Body of pancreas (tissue), 4 donors: ENCODE measurements at regions not wholly inside any gene's neighbourhood (a gene's known extent, or its start where the extent isn't known, plus 50 kb on each side); places are given as distances from the start of the nearest gene placed in this dataset.

ENCODE experiments used
- ATAC-seq: fragments of 150-250 bp; one replicate; pipeline ENCODE4 v1.9.1; 2016
- DNase-seq, 4 donors: peaks; one replicate each; pipeline ENCODE4 v3.0.0-alpha.2; 2019
- H3K27ac ChIP-seq, 4 donors: fragments of 200-600 bp; sonication (generic); 1 replicate in 3 of 4; 2 replicates in 1 of 4; pipeline versions ENCODE4 v1.5.1 to v1.6.1; 2016 to 2019; ENCODE audit warnings: mild to moderate bottlenecking in 1 of 4, mixed read lengths in 1 of 4, moderate library complexity in 1 of 4
- H3K27me3 ChIP-seq, 2 donors: fragments of 200-600 bp; sonication (generic); one replicate each; pipeline ENCODE4 v1.6.0; 2016; ENCODE audit warnings: mild to moderate bottlenecking in 1 of 2
- H3K36me3 ChIP-seq, 2 donors: fragments of 200-600 bp; sonication (generic); replicated peaks in 1 of 2; 2 replicates each; pipeline ENCODE4 v1.5.1; 2016; ENCODE audit warnings: low read depth in 2 of 2; ENCODE audit not compliant: insufficient read depth in 1 of 2
- H3K4me1 ChIP-seq: fragments of 200-600 bp; sonication (generic); one replicate; pipeline ENCODE4 v1.6.0; 2016
- H3K4me3 ChIP-seq, 2 donors: fragments of 200-600 bp; sonication (generic); 1 replicate in 1 of 2; 2 replicates in 1 of 2; pipeline ENCODE4 v1.5.1; 2016 to 2019
- H3K9me3 ChIP-seq, 3 donors: fragments of 200-600 bp; sonication (generic); 1 replicate in 2 of 3; 2 replicates in 1 of 3; pipeline ENCODE4 v1.5.1; 2016
- POLR2A ChIP-seq, 3 donors: fragments of 450-650 bp; IDR thresholded peaks; one replicate each; pipeline ENCODE4 v1.6.1; 2016; ENCODE audit warnings: antibody characterized with exemption in 3 of 3, mild to moderate bottlenecking in 2 of 3
- WGBS, 2 donors: methylation state at CpG; one replicate each; pipeline ENCODE4 v1.1.5; 2017; 5-methylcytosine and 5-hydroxymethylcytosine counted together
- intact Hi-C: fragments of 100-400 bp; cut with DNase I; formaldehyde crosslinking; loops from one replicate; pipeline ENCODE4 v1.15.1; 2023
- TF ChIP-seq, protein P1 (sequence below), 7 experiments: fragments of 450-650 bp in 4 of 7; fragments of 200-600 bp in 3 of 7; sonication (generic) in 3 of 7; IDR thresholded peaks; one replicate each; pipeline ENCODE4 v1.5.1; 2016 to 2019; ENCODE audit warnings: antibody characterized with exemption in 7 of 7

DNA sequence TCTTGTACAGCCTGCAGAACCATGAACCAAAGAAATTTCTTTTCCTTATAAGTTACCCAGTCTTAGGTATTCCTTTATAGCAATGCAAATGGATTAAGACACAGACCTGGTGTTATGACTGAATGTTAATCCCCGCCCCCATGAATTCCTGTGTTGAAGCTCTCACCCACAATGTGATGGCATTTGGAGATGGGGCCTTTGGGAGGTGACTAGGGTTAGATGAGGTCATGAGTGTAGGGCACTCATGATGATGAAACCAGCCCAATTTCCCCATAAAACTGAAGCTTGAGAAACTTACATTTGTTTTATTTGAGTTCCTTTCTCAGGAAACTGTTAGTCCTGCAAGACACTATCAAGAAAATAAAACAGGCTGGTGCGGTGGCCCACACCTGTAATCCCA lies 115.8 kb upstream of the THY1 start:
- TF ChIP-seq POLR2A (IDR thresholded peaks at IDR 0.05) = no peak
- TF ChIP-seq, protein P1, sequence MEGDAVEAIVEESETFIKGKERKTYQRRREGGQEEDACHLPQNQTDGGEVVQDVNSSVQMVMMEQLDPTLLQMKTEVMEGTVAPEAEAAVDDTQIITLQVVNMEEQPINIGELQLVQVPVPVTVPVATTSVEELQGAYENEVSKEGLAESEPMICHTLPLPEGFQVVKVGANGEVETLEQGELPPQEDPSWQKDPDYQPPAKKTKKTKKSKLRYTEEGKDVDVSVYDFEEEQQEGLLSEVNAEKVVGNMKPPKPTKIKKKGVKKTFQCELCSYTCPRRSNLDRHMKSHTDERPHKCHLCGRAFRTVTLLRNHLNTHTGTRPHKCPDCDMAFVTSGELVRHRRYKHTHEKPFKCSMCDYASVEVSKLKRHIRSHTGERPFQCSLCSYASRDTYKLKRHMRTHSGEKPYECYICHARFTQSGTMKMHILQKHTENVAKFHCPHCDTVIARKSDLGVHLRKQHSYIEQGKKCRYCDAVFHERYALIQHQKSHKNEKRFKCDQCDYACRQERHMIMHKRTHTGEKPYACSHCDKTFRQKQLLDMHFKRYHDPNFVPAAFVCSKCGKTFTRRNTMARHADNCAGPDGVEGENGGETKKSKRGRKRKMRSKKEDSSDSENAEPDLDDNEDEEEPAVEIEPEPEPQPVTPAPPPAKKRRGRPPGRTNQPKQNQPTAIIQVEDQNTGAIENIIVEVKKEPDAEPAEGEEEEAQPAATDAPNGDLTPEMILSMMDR (IDR thresholded peaks at IDR 0.05) = no peak
- Histone ChIP-seq H3K4me3 (no peak overlapping the region), H3K27ac (no peak overlapping the region), H3K4me1 (peaks cover 6% of the 10 kb centered on the region), H3K27me3 (no peaks in the 10 kb centered on the region), H3K36me3 (no peaks in the 10 kb centered on the region), H3K9me3 (no peaks in the 10 kb centered on the region)
- intact Hi-C loops = no loop called here
- 67 to 81% methylated on average over 2 of the region's 2 CpGs for WGBS, 2 donors
- ATAC-seq (no peak), DNase-seq (peak in 1 of 4 donors; percentile 6)

DNA sequence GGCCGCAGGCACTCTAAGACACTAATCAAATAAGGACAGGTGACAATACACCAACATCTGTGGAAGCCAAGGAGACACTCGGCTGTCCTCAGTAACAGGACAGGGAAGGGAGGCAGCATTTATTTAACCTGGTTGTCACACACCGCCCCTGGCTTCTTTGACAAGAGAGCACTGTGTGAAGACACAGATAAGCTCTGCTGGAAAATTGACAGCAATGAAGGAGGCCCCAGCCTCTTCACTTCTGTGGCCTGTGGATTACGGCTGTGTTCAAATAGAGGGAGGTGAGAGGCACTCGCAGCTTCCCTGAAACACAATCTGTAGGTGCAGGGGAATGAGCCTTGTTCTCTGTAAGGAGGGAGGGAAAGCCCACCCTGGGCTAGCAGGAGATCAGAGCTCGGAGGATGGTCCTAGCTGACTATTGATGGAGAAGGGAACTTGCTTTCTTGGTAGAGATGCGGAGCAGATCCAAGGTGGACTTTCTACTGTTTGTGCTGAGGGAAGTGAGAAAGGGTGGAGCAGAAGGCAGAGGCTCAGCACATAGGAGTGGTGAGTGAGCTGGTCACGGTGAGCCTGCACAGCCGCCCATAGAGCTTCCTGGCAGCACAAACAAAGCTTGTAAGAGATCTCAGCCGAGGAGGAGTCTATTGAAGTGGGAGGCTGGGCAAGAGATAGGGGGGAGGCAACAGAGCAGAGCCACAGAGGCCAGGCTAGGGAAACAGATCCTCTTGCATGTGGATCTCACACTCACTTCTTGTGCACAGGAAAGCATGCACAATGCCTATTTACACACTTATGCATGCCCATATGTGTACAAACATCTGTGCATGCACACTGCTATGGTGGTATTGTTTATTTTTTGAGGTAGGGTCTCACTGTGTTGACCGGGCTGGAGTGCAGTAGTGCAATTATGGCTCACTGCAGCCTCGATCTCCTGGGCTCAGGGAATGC lies 114.6 kb upstream of the THY1 start:
- Histone ChIP-seq H3K27ac (no peak overlapping the region), H3K36me3 (no peaks in the 10 kb centered on the region), H3K4me1 (peaks cover 9% of the 10 kb centered on the region), H3K9me3 (no peaks in the 10 kb centered on the region), H3K27me3 (no peaks in the 10 kb centered on the region), H3K4me3 (no peak overlapping the region)
- 43 to 47% methylated on average over 12 of the region's 12 CpGs for WGBS, 2 donors
- DNase-seq (no peak), ATAC-seq (no peak)
- no peak for TF ChIP-seq POLR2A (IDR thresholded peaks at IDR 0.05)
- TF ChIP-seq, protein P1 (IDR thresholded peaks at IDR 0.05) = no peak
- intact Hi-C loops = no loop called here

DNA sequence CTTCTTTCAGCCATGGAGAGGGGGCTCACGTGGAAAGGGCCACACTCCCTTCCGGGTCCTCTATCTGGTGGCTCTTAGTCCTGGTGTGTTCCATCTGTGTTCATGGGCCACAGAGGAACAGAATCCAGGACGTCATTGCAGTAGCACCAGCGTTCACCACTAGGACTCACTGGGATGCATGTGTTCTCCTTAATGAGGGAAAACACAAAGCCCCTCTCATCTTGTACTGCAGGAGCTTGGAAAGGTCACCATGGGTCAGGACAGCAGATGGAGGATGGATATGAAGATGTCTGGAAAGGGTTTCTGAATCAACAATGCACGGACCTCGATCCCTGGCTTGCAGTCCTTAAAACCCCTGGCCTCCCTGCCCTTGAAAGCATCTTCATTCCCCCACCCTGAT lies 113.8 kb upstream of the THY1 start:
- 66 to 71% methylated on average over 6 of the region's 6 CpGs for WGBS, 2 donors
- H3K4me1 ChIP-seq = peaks cover 9% of the 10 kb centered on the region
- no peaks in the 10 kb centered on the region for H3K9me3 ChIP-seq
- intact Hi-C loops = no loop called here
- no peaks in the 10 kb centered on the region for H3K27me3 ChIP-seq
- H3K4me3 ChIP-seq = no peak overlapping the region
- ATAC-seq (no peak), DNase-seq (no peak)
- H3K36me3 ChIP-seq = no peaks in the 10 kb centered on the region
- H3K27ac ChIP-seq = no peak overlapping the region
- no peak for TF ChIP-seq POLR2A (IDR thresholded peaks at IDR 0.05)
- TF ChIP-seq, protein P1 (IDR thresholded peaks at IDR 0.05) = no peak

- intact Hi-C loops = no loop called here
- H3K9me3 ChIP-seq = no peaks in the 10 kb centered on the region
- ATAC-seq = peak; percentile 86
- no peaks in the 10 kb centered on the region for H3K27me3 ChIP-seq
- H3K4me3 ChIP-seq = no peak overlapping the region
- TF ChIP-seq POLR2A (IDR thresholded peaks at IDR 0.05) = no peak
- TF ChIP-seq, protein P1 (IDR thresholded peaks at IDR 0.05) = peak; percentile 73 to 91 (median 88)
- H3K36me3 ChIP-seq = no peaks in the 10 kb centered on the region
- DNase-seq = peak; percentile 77 to 80 (median 79)
- WGBS, 2 donors = 25 to 29% methylated on average over 13 of the region's 13 CpGs
- H3K4me1 ChIP-seq = peaks cover 9% of the 10 kb centered on the region
- H3K27ac ChIP-seq = peak overlapping the region in 1 of 4 donors; percentile 41
Observed at GRCh38 chr11:119533921-119534736, 111.2 kb upstream of the THY1 start.
